ENCODE measurements at regions not wholly inside any gene's neighbourhood (a gene's known extent, or its start where the extent isn't known, plus 50 kb on each side); places are given as distances from the start of the nearest gene placed in this dataset.

DNA sequence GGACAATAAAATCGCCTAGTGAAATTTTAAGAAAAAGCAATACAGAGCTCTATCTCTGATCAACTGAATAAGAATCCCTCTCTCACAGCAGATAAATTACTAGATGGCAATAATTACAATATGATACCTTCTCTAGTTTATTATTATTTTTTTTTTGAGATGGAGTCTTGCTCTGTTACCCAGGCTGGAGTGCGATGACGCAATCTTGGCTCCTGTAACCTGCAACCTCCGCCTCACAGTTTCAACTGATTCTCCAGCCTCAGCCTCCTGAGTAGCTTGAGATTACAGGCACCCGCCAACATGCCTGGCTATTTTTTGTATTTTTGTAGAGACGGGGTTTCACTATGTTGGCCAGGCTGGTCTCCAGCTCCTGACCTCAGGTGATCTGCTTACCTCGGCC, 129.3 kb upstream of the PTCHD4 start:
- TF ChIP-seq, protein P1, sequence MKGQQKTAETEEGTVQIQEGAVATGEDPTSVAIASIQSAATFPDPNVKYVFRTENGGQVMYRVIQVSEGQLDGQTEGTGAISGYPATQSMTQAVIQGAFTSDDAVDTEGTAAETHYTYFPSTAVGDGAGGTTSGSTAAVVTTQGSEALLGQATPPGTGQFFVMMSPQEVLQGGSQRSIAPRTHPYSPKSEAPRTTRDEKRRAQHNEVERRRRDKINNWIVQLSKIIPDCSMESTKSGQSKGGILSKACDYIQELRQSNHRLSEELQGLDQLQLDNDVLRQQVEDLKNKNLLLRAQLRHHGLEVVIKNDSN (IDR thresholded peaks at IDR 0.05), result no peak
- TF ChIP-seq TCF12 (IDR thresholded peaks at IDR 0.05; ENCODE audit: low read depth) (no peak), CEBPB (IDR thresholded peaks at IDR 0.05) (peak; percentile 37; the same call in 1 of the 2 replicates), YY1 (IDR thresholded peaks at IDR 0.05; ENCODE audit: low read depth) (no peak), TAF1 (IDR thresholded peaks at IDR 0.05; ENCODE audit: low read depth) (no peak), NFIC (IDR thresholded peaks at IDR 0.05) (no peak), EP300 (IDR thresholded peaks at IDR 0.05; ENCODE audit: borderline replicate concordance) (no peak), CREB1 (IDR thresholded peaks at IDR 0.05; ENCODE audit: low read depth) (no peak), ZBTB7A (IDR thresholded peaks at IDR 0.05; ENCODE audit: low read depth) (no peak), FOXM1 (IDR thresholded peaks at IDR 0.05; ENCODE audit: borderline replicate concordance, low read depth) (no peak), TEAD4 (IDR thresholded peaks at IDR 0.05) (no peak)
- TF ChIP-seq, protein P2, sequence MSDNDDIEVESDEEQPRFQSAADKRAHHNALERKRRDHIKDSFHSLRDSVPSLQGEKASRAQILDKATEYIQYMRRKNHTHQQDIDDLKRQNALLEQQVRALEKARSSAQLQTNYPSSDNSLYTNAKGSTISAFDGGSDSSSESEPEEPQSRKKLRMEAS (IDR thresholded peaks at IDR 0.05), result no peak

All from Ishikawa (cell line).